ENCODE measurements at regions not wholly inside any gene's neighbourhood (a gene's known extent, or its start where the extent isn't known, plus 50 kb on each side); places are given as distances from the start of the nearest gene placed in this dataset.

GRCh38 chr2:7994397-7994951 is 687.4 kb upstream of the ID2 start:
- no peak for DNase-seq

GRCh38 chr2:7997279-7997678 is 684.6 kb upstream of the ID2 start:
- DNase-seq = no peak

- DNase-seq = no peak
Observed at GRCh38 chr2:7999683-8000476, 682.0 kb upstream of the ID2 start.

GRCh38 chr2:8000870-8001269 is 681.0 kb upstream of the ID2 start:
- no peak for DNase-seq

- no peak for DNase-seq
Observed at GRCh38 chr2:8002765-8003393, 679.0 kb upstream of the ID2 start.

GRCh38 chr2:8003462-8004075 is 678.3 kb upstream of the ID2 start:
- DNase-seq = no peak

GRCh38 chr2:8004250-8004681 is 677.6 kb upstream of the ID2 start:
- peak; percentile 37 for DNase-seq

GRCh38 chr2:8006181-8006580 is 675.7 kb upstream of the ID2 start:
- DNase-seq = no peak

GRCh38 chr2:8006626-8007025 is 675.2 kb upstream of the ID2 start:
- no peak for DNase-seq

- no peak for DNase-seq
Observed at GRCh38 chr2:8009010-8009597, 672.8 kb upstream of the ID2 start.

GRCh38 chr2:8015848-8016600 is 665.8 kb upstream of the ID2 start:
- no peak for DNase-seq

GRCh38 chr2:8016688-8017087 is 665.2 kb upstream of the ID2 start:
- no peak for DNase-seq

GRCh38 chr2:8018956-8019355 is 662.9 kb upstream of the ID2 start:
- DNase-seq = no peak

GRCh38 chr2:8019934-8020333 is 661.9 kb upstream of the ID2 start:
- no peak for DNase-seq

GRCh38 chr2:8021921-8022320 is 659.9 kb upstream of the ID2 start:
- DNase-seq = no peak

GRCh38 chr2:8022908-8023640 is 658.8 kb upstream of the ID2 start:
- DNase-seq = no peak

GRCh38 chr2:8024506-8024905 is 657.4 kb upstream of the ID2 start:
- DNase-seq = no peak

GRCh38 chr2:8026381-8026780 is 655.5 kb upstream of the ID2 start:
- DNase-seq = no peak

- no peak for DNase-seq
Observed at GRCh38 chr2:8027387-8027786, 654.5 kb upstream of the ID2 start.

GRCh38 chr2:8028036-8028435 is 653.8 kb upstream of the ID2 start:
- DNase-seq = no peak

- DNase-seq = no peak
Observed at GRCh38 chr2:8028436-8028835, 653.4 kb upstream of the ID2 start.

- DNase-seq = no peak
Observed at GRCh38 chr2:8028981-8029380, 652.9 kb upstream of the ID2 start.

All from kidney glomerular epithelial cell (primary cell).